NOMO-1 treated with dmso at 0.1 percent for 144 hours (cell line): ENCODE measurements at regions not wholly inside any gene's neighbourhood (a gene's known extent, or its start where the extent isn't known, plus 50 kb on each side); places are given as distances from the start of the nearest gene placed in this dataset.

Source experiments
- DNase-seq: peaks from one replicate; lab custom pipeline; 2025; ENCODE audit not compliant: unreplicated experiment; lab: John Stamatoyannopoulos, UW

DNA sequence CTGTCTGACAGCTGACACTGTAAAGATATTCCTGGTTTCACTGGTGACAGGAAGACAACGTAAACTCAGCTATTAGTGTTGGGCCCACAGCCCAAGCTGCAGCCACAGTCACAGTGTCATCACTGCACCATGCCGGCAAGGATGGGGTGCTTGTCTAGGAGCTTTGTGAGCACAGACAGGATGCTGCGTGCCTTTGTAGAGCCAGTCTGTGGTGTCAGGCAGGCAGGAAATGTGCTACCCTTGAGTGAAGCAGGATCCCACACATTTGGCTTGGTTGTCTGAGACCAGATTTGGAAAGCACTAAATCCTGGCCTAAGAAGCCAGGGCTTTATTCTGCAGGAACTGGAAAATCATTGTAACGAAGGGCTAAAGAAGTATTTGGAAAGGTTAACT is 121.6 kb upstream of the ADAMTS16 start:
- DNase-seq = no peak

DNA sequence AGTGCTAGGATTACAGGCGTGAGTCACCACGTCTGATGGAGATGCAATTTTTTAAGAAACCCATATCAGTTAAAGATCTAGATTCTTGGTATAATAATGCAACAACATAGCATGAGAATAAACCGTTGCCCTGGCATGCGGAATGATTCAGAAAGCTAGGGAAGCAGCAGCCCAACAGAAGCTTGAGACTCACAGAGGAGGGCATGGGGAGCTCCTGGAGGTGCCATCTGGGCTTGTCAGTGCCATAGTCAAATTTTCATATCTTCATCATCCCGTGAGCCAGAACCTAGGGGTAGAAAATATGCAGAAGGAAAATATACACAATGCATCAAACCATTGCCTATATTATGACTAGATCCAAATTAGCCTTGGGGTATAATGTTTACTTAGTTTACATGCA is 118.7 kb upstream of the ADAMTS16 start:
- no peak for DNase-seq

DNA sequence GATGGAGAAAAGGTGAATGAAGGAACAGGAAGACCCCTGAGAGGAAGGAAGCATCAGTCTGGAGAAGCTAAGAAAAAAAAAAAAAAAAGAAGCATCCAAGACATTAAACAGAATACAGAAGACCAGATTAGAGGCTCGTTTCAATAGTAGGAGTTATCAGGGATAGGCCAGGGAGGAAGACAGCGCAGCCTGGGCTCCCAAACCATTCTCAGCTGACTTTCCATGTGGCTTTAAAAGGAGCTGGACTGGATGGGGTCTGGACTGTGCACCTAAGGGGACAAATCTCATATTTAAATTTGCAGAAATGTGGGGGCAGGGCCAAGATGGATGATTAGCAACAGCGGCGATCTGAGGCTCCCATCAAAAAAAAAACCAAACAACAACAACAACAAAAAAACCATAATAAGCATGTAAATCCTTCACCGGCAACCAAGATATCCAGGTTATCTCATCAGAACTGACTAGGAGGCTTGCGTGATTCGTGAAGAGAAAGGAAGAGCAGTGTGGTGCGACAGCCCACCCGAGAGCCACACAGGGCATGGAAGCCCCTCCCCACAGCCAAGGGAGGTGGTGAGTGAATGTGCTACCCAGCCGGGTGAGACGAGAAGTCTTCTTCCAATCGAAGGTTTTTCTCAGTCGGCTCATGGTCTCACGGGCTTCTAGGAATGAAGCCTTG is 114.9 kb upstream of the ADAMTS16 start:
- no peak for DNase-seq

DNA sequence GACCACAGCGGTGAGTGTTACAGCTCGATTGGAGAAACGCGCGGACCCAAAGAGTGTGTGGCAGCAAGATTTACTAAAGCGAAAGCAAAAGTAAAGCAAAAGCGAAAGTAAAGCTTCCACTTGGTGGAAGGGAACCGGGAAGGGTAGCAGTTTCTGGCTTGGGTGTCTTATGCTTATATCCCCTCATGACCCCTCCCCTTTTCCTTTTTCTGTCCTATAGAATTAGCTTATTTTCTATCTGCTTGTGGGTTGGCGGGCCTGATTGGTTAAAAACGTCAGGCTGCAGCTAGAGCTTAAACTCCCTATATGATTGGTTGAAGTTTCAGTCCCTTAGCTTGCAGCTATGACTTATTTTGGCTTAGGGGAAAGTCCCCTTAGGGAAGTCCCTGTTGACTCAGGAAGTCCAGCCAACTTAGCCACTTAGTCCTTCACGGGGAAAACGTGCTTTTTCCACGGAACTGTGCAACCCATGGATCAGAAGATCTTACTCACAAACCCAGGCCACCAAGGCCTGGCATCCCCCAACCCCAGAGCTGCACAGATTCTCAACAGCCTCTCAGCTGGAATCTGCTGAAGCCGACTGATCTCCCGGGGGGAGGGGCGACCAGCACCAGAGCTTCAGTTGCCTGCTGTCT is 114.2 kb upstream of the ADAMTS16 start:
- DNase-seq = no peak

DNA sequence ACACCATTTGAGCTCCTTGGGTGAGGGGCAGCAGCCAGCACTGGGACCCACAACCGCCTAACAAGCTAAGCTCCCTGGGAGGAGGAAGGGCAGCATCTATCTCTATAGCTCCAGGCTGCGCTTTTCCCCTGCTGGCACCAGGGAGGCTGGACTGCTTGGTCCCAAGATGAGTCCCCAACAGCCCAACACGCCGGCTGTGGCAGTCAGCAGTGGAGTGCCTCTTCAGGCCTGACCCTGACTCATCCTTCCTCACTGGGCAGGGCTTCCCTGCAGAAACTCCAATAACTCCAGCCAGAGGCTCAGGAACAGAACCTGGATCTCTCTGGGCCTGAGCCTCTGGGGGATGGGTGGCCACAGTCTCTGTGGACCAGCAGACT is 113.7 kb upstream of the ADAMTS16 start:
- no peak for DNase-seq

DNA sequence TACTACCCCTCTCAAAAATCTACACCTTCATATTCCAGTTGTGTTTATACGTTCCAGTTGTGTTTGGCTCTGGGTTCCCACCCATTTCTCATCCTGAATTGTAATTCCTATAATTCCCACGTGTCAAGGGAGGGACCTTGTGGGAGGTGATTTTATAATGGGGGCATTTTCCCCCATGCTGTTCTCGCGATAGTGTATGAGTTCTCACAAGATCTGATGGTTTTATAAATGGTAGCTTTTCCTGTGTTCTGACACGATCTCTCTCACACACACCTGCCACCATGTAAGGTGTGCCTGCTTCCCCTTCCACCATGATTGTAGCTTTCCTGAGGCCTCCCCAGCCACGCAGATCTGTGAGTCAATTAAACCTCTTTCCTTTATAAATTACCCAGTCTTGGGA is 108.5 kb upstream of the ADAMTS16 start:
- no peak for DNase-seq

DNA sequence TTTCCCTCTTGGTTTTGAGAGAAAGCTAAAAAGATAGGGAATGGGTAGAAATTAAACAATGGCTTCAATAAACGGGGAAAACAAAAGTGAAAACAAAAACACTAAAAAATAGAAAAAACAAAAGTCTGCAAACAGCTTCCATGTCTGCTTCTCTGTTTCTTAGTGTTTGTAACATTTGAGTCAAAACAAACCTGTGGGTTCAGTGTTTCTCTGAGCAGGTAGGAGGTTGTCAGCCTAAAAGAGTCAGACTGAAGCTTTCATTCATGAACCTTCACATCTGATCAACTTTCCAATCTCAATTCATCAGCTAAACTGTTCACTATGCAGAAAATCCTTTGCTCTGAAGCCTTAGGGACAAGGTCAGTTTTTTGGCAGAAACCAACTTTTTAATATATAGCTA is 102.5 kb upstream of the ADAMTS16 start:
- DNase-seq = no peak

DNA sequence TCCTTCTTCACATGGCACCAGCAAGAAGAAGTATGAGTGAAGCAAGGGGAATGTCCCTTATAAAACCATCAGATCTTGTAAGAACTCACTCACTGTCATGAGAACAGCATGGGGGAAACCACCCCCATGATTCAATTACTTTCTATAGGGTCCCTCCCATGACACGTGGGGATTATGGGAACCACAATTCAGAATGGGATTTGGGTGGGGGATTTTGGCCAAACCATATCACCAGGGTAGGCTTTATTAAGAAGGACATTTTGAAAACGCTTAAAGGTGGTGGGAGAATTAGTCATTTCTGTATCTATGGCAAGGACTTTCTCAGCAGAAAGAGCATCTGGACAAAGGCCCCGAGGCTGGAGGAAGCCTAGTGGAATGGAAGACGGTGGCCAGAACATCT is 100.2 kb upstream of the ADAMTS16 start:
- DNase-seq = no peak

DNA sequence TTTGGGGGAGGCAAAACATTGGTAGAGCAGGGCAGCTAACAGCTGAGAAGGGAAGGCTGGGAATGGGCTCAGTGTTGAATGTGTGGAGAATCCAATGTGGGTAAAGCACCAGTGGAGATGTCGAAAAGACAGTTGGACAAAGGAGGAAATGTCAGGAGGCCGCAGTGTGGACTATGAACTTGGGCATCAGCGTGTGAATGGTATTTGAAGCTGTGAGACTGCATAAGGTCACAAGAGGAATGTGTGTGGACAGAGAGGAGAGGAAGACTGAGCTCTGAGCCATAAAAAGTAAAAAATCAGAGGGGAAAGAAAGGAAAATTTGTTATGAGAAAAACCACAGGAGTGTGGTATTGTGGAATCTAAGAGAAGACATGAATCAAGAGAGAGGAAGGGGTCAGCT is 99.4 kb upstream of the ADAMTS16 start:
- DNase-seq = no peak

DNA sequence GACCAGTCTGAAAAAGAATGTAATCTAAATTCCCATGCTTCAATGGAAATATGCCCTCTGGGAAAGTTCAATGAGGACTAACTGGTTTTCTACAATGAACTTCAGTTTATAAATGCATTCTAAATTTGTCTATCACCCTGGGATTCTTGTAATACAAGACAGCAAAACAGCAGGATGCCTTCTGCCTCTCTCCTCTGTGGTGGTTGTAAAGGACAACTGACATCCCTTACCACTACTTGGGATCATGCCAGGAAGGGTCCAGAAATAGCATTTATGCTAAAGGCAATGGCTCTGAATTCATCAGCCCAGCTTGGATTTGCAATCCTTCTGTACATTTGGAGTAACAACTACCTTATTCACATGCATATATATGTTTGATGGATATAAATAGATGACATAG is 97.3 kb upstream of the ADAMTS16 start:
- no peak for DNase-seq

DNA sequence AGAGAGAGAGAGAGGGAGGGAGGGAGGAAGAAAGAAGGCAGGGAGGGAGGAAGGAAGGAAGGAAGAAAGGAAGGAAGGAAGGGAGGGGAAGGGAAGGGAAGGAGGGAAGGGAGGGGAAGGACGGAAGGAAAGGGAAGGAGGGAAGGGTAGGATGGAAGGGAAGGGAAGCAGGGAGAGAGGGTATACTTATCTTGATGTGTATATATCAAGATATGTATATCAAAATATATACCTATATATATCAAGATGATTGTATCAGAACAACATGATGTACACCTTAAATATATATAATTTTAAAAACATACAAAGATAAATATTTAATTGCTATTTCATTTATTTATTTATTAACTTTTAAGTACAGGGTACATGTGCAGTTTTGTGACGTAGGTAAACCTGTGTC is 96.8 kb upstream of the ADAMTS16 start:
- no peak for DNase-seq

DNA sequence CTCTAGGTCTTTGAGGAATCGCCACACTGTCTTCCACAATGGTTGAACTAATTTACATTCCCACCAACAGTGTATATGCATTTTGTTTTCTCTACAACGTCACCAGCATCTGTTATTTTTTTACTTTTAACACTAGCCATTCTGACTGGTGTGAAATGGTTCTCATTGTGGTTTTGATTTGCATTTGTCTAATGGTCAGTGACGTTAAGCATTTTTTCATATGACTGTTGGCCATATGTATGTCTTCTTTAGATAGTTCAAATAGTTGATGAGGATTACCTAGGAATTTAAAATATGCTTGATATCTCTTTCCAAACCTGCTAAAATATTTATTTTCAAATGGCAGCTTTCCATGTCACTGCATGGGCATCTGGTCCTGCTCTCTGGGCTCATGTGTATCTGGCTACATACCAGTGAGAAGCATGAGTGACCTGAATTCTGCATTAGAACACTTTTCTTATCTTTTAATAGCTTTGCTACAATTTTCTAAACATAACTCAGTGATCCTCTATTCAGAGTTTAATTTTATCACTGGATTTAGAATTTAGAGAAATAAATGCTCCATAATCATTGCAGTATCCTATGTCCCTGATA is 95.8 kb upstream of the ADAMTS16 start:
- DNase-seq = no peak

DNA sequence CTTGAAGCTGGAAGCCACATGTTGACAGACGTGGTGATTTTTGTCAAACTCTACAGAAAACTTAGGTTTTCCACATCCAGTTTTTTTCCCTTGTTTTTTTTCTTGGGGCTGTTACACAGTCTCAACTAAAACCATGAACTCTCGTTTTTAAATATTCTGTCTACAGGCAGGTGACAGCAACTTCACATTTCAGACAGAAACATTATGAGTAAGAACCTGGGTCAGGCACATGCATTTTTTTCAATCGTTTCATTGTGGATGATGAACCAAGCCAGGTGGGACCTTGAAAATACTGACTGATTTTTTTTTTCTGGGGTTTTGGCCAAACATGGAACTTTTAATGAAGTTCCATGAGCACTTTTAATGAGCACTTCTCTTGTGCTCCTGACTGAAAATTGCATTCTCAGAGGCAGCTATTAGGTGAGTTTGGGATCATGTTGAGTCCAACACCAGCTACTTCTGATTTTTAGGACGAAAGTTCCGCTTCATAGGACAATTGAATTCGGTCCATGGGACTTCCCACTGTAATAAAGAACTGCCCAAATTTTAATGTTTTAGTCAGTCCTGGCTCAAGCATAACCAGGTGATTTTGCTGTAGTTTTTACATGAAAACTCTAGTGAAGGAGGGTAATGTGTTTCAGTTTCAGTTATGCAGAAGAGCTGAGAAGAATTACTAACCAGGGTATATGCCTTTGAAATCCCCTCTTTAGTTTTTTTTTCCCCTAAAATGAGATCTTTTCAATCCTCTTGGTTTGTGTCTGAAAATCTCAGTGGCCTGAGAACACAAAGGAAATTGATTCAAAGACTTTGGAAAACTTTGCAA is 93.2 kb upstream of the ADAMTS16 start:
- no peak for DNase-seq

DNA sequence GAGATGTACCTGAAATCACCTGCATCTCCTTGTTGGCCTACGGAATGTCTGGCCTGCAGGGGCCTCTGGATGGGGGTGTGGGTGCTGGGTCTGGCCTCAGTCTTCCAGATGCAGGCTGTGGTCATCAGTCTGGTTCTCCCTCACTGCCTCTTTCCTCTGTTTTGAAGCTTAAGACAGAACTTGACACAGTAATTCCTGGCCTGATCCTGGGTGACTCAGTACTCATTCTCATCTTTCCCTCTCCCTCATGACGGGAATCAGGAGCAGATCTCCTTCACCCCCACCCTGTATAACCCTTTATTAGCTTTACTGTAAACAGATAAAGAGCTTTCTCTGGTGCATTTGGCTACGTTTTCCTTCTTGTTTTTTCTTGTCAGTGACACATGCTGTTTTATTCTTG is 89.3 kb upstream of the ADAMTS16 start:
- DNase-seq = no peak

DNA sequence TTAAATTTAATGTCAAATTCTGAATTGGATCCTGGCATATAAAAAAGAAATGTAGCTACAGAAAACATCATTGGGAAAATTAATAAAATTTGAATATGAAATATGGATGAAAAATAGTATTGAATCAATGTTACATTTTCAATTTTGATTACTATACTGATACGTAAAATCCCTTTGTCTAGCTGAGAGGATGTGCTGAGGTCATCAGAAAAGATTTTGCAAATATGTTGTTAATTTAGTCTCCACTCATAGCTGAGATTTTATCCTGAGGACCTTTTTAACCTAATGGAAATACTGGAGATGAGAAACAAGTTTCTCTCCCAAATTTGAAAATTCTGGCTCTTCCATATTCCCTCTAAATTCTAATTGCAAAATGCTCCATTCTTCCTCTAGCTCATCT is 84.4 kb upstream of the ADAMTS16 start:
- no peak for DNase-seq

DNA sequence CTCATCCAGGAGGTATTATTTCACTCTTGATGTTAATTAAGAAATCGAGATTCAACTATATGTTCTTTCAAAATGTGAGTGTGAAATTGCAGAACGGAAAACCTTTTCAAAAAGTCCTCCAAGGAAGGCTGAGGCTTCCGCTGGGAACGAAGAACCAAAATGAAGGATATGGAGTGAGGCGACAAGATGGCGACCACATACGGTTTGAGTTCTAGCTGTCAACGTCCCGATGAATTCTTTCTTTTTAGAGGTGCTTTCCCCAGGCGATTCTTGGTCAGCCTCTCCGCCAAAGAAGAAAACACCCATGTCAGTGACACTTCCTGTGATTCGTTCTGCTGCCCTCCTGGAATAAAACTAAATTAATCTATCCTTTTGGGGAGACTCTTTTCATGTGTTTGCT is 78.3 kb upstream of the ADAMTS16 start:
- no peak for DNase-seq

DNA sequence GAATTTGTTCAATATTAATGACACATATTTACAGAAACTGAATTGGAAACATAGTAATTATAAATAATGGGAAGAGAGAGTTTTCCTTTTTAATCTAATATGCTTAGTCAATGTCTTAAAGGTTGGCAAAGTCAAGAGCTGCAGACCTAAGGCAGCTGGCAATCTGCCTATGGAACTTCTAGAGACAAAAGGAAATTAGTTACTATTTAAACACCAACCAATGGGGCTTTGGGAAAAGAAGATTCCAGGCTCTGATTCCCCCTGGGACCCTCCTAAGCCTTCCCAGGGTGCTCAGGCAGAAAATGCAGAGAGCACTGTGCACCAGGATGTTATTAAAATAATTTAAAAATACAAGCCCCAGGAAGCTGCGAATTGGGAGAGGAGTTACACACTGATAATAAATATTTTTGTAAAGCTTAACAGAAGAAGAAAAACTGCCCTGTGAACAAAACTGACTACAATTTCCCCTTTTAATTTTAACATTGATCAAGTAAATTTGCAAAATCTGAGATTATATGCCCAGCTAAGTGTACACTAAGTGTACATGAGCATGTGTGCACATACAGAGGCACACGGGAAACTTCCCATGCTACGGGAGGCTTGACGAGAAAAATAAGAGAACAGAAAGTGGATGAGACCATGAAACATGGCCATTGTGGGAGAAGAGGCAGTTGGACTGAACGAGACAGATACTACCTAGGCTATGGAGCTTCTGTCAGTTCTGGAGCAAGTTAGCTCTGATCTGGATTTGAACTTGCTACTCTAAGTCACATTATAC is 77.4 kb upstream of the ADAMTS16 start:
- no peak for DNase-seq

DNA sequence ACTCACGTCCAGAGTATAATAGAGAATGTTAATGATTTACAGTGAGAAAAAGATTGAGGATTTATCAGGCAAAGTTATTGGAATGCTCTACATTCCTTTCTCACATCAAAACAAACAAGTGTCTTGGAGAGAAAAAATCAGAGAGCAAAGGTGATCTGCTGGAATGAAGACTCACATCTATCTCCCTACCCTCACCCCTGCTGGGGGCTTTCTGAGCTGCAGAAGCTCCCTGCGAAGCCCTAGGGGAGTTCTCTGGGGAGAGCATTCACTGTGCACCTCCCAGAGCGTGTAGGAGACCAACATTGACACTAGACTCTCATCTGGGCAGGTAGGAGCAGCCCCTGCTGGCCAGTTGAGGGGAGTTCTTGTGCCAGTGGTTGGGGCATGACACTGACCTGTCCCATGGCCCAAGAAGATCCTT is 76.6 kb upstream of the ADAMTS16 start:
- no peak for DNase-seq

DNA sequence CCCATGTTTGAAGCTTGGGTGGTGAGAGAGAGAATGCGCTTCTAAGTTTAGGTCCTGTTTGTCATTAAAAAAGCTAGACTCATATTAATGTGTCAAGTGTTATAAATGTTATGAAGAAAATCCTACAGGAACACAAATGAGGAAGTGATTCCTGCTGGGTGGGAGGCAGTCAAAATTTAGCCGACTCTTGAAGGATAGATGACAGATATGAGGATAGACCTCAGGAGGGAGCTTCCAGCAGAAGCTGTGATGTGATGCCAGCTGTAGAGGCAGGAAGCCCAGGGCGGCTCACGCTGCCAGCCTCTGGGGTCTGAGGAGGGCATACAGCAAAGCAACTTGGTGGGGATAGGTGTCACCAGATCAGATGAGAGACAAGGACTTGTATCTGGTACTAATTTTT is 74.7 kb upstream of the ADAMTS16 start:
- no peak for DNase-seq

DNA sequence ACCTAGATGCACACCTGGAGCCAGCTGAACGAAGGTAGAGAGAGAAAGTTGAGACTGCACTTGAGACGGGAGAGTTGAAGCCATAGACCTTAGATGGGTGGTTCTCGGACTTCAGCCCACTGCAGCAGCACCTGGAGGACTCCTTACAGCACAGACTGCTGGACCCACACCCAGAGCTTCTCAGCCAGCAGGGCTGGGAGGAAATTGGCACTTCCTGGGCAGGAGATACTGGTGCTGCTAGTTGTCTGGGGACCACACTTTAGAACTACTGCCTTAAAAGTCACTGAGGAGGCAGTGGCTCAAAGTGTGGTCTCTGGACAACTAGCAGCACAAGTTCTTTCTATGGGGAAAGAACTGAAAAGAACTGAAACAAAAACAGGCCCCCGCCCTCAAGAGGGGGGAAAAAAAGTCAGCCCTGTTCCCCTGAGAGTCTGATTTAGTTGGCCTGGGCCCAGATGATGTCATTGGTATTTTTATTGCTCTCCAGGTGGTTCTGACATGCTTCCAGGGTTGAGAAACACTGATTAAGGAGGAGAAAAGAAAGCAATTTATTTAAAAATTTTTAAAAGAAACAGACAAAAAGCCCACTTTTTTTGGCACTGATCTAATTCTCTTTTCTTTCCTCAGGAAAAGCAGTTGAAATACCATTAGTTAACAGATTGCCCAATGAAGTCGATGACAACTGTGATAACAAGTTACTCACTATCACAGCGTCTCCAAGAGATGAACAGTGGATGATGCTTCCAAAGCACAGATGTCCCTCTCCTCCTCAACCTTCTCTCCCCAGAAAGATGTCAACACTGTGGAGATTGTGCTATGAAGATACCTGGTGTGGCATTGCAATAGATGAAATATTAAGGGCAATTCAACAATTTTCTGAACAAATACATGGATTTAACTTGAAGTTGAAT is 73.6 kb upstream of the ADAMTS16 start:
- DNase-seq = no peak
